ENCODE measurements at regions not wholly inside any gene's neighbourhood (a gene's known extent, or its start where the extent isn't known, plus 50 kb on each side); places are given as distances from the start of the nearest gene placed in this dataset.
"Not testable (repeated sequence)": the region's sequence is repeated elsewhere in the genome, so short reads cannot be mapped to it uniquely, and the experiment has no call there.

DNA sequence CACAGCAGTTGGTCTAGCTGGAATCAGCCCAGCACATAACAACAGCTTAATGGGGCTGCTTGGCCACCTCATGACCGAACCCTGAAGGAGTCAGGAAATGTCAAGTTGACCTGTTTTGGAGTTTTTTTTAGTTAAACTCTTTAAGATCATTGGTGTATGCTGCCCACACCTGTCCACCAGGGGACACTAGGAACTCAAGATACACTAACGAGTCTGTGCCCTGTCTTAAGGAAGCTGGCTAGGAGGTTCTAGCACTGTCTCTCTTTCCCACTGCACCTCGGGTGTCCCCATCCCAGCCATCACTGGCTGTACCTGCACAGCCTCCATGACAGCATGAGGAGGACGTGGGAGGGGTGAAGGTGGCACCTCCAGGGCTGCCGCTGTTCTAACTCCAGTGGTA is 364.9 kb upstream of the SOX1 start:
- not testable (repeated sequence) for DNase-seq

Data from COR-L47 (cell line).